HEK293T (cell line): ENCODE measurements at regions not wholly inside any gene's neighbourhood (a gene's known extent, or its start where the extent isn't known, plus 50 kb on each side); places are given as distances from the start of the nearest gene placed in this dataset.

Source experiments
- CTCF ChIA-PET: fragments of 350-600 bp; formaldehyde crosslinking; extraction: SDS; loops from one replicate; lab custom pipeline; 2021; ENCODE audit warnings: antibody characterized with exemption, inconsistent platforms; lab: Yijun Ruan, JAX
- POLR2A ChIA-PET: fragments of 350-600 bp; formaldehyde crosslinking; extraction: SDS; loops from one replicate; lab custom pipeline; 2020; ENCODE audit warnings: antibody characterized with exemption, inconsistent platforms; lab: Yijun Ruan, JAX
- DNase-seq: peaks from one replicate; pipeline ENCODE4 v3.0.0; 2012; ENCODE audit warnings: mixed read lengths; ENCODE audit errors: extremely low spot score
- ARNT ChIP-seq: fragments of 450-650 bp; IDR thresholded peaks from 2 replicates; pipeline ENCODE4 v1.6.1; 2017; ENCODE audit warnings: mild to moderate bottlenecking
- BHLHE40 ChIP-seq: fragments of 450-650 bp; IDR thresholded peaks from 2 replicates; pipeline ENCODE4 v1.6.1; 2016; ENCODE audit warnings: mild to moderate bottlenecking, moderate library complexity, borderline replicate concordance
- CTBP1 ChIP-seq: fragments of 450-650 bp; IDR thresholded peaks from 2 replicates; pipeline ENCODE4 v1.6.1; 2016; ENCODE audit warnings: borderline replicate concordance
- ELF4 ChIP-seq: fragments of 450-650 bp; IDR thresholded peaks from 2 replicates; pipeline ENCODE4 v1.6.1; 2017; ENCODE audit warnings: antibody characterized with exemption
- FOXA1 ChIP-seq: fragments of 450-650 bp; IDR thresholded peaks from 2 replicates; pipeline ENCODE4 v1.6.1; 2016; ENCODE audit warnings: mild to moderate bottlenecking
- FOXK2 ChIP-seq: fragments of 450-650 bp; IDR thresholded peaks from 2 replicates; pipeline ENCODE4 v1.6.1; 2016; ENCODE audit warnings: mild to moderate bottlenecking
- FOXM1 ChIP-seq: fragments of 450-650 bp; IDR thresholded peaks from 2 replicates; pipeline ENCODE4 v1.6.1; 2017; ENCODE audit warnings: mild to moderate bottlenecking, borderline replicate concordance
- HDGF ChIP-seq: fragments of 450-650 bp; IDR thresholded peaks from 2 replicates; pipeline ENCODE4 v1.6.1; 2017; ENCODE audit warnings: antibody characterized with exemption, borderline replicate concordance
- L3MBTL2 ChIP-seq: fragments of 450-650 bp; conservative IDR thresholded peaks from 2 replicates; pipeline ENCODE4 v1.6.1; 2016; ENCODE audit warnings: mild to moderate bottlenecking
- LEF1 ChIP-seq: fragments of 450-650 bp; IDR thresholded peaks from 2 replicates; pipeline ENCODE4 v1.6.1; 2017; ENCODE audit warnings: mild to moderate bottlenecking, borderline replicate concordance
- NFRKB ChIP-seq: fragments of 450-650 bp; IDR thresholded peaks from 2 replicates; pipeline ENCODE4 v1.6.1; 2016; ENCODE audit warnings: mild to moderate bottlenecking, moderate library complexity
- SP1 ChIP-seq: fragments of 450-650 bp; IDR thresholded peaks from 2 replicates; pipeline ENCODE4 v1.6.1; 2017
- SUZ12 ChIP-seq: fragments of 450-650 bp; IDR thresholded peaks from 2 replicates; pipeline ENCODE4 v1.6.1; 2016; ENCODE audit warnings: mild to moderate bottlenecking
- TARDBP ChIP-seq: fragments of 450-650 bp; IDR thresholded peaks from 2 replicates; pipeline ENCODE4 v1.6.1; 2016
- ZNF384 ChIP-seq: fragments of 450-650 bp; IDR thresholded peaks from 2 replicates; pipeline ENCODE4 v1.6.1; 2016
- TF ChIP-seq, protein P1 (sequence below): fragments of 450-650 bp; IDR thresholded peaks from 2 replicates; pipeline ENCODE4 v1.6.1; 2016

DNA sequence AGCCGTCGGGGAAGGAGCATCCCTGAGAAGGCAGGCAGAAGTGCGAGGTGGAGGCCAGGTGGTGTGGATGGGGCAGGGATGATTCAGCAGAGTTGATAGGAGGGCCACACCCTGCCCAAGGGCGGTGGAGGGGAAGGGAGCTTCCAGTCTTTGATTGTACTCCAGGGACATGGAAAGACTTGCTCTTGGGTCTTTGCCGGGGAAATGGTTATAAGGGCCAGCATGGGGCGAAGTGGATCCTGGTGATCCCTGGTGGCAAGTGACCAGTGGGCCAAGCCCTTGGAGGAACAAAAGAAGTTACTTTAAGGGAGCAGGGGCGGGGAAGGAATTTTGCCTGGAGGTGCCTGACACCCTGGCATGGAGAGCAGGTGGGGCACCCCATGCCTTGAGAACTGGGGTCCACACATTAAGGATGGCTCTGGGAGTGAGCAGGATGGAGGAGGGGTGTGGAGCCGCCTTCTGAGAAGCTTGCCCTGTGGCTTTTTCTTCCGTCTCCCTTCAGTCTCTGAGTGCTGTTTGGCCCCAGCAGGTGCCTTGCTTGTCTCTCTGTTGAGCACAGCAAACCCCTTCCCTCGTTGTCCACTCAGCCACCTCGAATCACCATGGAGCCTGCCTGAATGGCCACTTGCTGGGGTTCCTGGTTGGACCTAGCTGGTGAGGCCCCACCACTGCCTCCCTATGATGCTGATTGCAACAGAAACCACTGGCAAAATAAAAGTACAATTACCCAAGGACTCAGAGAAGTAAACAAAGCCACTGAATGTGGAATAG is 83.9 kb downstream of the RAMP3 start:
- TF ChIP-seq CTBP1 (no peak), ARNT (no peak), FOXK2 (no peak), FOXM1 (no peak), ZNF384 (no peak), FOXA1 (no peak), TARDBP (no peak), BHLHE40 (no peak), LEF1 (no peak), HDGF (no peak), NFRKB (no peak), L3MBTL2 (no peak), SP1 (no peak), ELF4 (no peak), SUZ12 (no peak)
- TF ChIP-seq, protein P1, sequence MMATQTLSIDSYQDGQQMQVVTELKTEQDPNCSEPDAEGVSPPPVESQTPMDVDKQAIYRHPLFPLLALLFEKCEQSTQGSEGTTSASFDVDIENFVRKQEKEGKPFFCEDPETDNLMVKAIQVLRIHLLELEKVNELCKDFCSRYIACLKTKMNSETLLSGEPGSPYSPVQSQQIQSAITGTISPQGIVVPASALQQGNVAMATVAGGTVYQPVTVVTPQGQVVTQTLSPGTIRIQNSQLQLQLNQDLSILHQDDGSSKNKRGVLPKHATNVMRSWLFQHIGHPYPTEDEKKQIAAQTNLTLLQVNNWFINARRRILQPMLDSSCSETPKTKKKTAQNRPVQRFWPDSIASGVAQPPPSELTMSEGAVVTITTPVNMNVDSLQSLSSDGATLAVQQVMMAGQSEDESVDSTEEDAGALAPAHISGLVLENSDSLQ, result no peak
- POLR2A ChIA-PET, result no interaction called here
- no peak for DNase-seq
- CTCF ChIA-PET, result interaction anchor here (0.6 kb wide), 1 partner anchor 144 kb away, joined by 3 read pairs; no protein-coding TSS in a partner anchor

DNA sequence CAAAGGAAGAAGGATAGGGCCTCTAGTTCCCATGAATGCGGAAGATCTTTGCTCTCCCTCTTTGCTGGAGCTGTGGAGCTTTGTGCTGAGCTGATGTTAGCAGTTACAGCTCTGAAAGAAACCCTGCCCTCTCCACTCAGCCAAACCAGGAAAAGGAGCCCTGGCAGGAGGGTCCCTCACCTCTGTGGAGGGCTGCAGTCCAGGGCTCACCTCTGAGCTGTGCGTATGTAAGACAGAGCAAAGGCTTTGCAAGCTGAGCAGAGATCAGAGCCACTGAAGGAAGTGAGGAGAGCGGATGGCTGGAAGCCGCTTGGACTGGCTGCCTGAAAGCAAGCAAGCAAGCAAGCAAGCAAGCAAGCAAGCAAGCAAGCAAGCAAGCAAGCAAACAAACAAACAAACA is 84.7 kb downstream of the RAMP3 start:
- ChIA-PET POLR2A (no interaction called here), CTCF (interaction anchor here (0.6 kb wide), 1 partner anchor 143 kb away, joined by 3 read pairs; no protein-coding TSS in a partner anchor)
- TF ChIP-seq CTBP1 (no peak), FOXK2 (no peak), BHLHE40 (no peak), ARNT (no peak), FOXM1 (no peak), FOXA1 (no peak), L3MBTL2 (no peak), NFRKB (no peak), SUZ12 (no peak), HDGF (no peak), TARDBP (no peak), ELF4 (no peak), SP1 (no peak), ZNF384 (no peak), LEF1 (no peak)
- TF ChIP-seq, protein P1, result no peak
- no peak for DNase-seq

DNA sequence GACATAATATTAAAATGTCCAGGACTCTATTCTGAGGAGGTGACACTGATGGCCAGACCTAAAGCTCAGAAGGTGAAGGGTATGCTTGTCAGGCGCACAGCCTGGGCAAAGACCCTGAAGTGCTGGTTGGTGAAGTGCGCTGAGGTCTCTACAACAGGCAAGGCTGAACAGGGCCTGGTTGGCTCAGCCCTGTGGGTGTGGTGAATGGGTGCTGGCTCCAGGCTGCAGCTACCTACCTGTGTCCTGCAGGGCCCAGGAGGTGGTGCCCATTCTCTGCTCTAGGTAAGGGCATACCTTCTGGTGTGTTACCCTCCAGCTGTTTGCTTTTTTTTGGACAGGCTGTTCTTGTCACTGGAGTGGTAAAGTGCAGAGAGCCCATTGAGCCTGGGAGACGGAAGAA is 85.1 kb downstream of the RAMP3 start:
- TF ChIP-seq HDGF, result no peak
- no peak for TF ChIP-seq L3MBTL2
- no peak for TF ChIP-seq FOXM1
- no peak for DNase-seq
- POLR2A ChIA-PET, result no interaction called here

DNA sequence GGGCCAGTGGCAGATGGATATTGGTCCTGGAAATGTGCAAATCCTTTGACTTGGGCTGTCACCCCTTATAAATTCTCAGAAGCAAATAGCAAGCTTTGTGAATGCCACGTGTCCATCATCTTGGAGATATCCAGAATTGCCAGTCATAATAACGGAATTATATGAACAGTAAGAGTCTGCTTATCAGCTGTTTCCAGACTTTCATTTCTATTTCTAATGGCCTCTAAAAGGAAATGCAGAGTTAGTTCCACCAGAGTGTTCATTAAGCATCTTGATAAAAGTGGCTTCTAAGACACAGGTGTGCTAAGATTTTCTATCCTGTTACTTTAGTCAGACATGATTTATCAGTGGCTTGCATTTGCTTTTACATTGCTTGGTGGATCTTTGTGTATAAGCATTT is 87.4 kb downstream of the RAMP3 start:
- POLR2A ChIA-PET, result no interaction called here
- CTCF ChIA-PET, result no interaction called here
- no peak for DNase-seq
- TF ChIP-seq FOXA1 (no peak), L3MBTL2 (no peak), FOXK2 (no peak), ZNF384 (no peak), CTBP1 (no peak), FOXM1 (no peak), TARDBP (no peak), ELF4 (no peak)
- TF ChIP-seq, protein P1, result no peak

More for the DNA sequence above, 85.1 kb downstream of the RAMP3 start:
- CTCF ChIA-PET, result no interaction called here

DNA sequence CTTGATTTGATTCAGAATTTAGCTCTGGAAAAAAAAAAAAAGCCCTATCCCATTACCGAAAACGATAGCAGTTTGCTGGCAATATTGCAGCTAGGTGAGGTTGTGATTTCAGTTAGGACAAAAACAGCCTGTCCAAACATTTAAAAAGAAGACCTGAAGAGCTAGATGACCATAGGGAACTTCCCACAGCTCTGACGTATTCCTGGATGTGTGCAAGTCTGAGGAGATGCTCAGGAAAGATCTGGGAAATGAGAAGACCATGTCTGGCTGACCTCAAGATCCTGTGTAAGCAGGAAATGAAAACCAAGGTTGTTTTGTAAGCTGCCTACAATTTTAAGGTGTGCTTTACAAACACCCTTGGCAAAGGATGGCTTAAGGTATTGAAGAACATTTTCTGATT is 88.7 kb downstream of the RAMP3 start:
- CTCF ChIA-PET, result no interaction called here
- no peak for DNase-seq
- TF ChIP-seq FOXA1 (no peak), ELF4 (no peak), BHLHE40 (no peak), FOXM1 (no peak), FOXK2 (no peak), SP1 (no peak), TARDBP (no peak), SUZ12 (no peak), ARNT (no peak), NFRKB (no peak), LEF1 (no peak), ZNF384 (no peak), HDGF (no peak)
- TF ChIP-seq, protein P1, result no peak
- POLR2A ChIA-PET, result no interaction called here
